Stimulated activated naive CD8-positive, alpha-beta T cell treated with anti-CD3 and anti-CD28 coated beads, Interleukin-15, Interleukin-2, amounts not matched to agents 100 ng/mL and 50 ng/mL, for 24 hours (primary cell): ENCODE measurements at regions not wholly inside any gene's neighbourhood (a gene's known extent, or its start where the extent isn't known, plus 50 kb on each side); places are given as distances from the start of the nearest gene placed in this dataset.
"Not testable (repeated sequence)": the region's sequence is repeated elsewhere in the genome, so short reads cannot be mapped to it uniquely, and the experiment has no call there.

Experiments
- H3K27ac Mint-ChIP-seq: one replicate; pipeline ENCODE4 v1.8.0; 2021; ENCODE audit warnings: mild to moderate bottlenecking, mixed read lengths
- H3K27me3 Mint-ChIP-seq: one replicate; pipeline ENCODE4 v1.8.0; 2021; ENCODE audit warnings: mixed read lengths
- H3K36me3 Mint-ChIP-seq: one replicate; pipeline ENCODE4 v1.8.0; 2021; ENCODE audit warnings: low read depth, mixed read lengths
- H3K4me1 Mint-ChIP-seq: one replicate; pipeline ENCODE4 v1.8.0; 2021; ENCODE audit warnings: low read depth, mixed read lengths
- H3K4me3 Mint-ChIP-seq: one replicate; pipeline ENCODE4 v1.8.0; 2021; ENCODE audit warnings: mild to moderate bottlenecking, mixed read lengths
- H3K9me3 Mint-ChIP-seq: one replicate; pipeline ENCODE4 v1.8.0; 2021; ENCODE audit warnings: mixed read lengths

DNA sequence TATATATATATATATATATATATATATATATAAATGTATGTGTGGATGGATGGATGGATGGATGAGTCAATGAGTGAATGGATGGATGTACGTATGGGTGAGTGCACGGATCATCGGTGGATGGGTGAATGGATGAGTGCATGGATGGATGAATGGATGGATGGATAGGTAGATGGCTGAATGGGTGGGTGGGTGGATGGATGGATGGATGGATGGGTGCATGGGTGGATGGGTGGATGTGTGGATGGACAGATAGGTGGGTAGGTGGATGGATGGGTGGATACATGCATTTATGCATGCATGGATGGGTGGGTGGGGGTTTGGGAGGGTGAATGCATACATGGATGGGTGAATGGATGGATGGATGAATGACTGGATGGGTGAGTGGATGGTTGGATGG, 138.8 kb upstream of the ZNF469 start:
- H3K27me3 Mint-ChIP-seq, H3K4me1 Mint-ChIP-seq, H3K9me3 Mint-ChIP-seq, H3K36me3 Mint-ChIP-seq, H3K27ac Mint-ChIP-seq, H3K4me3 Mint-ChIP-seq: not testable (repeated sequence)

DNA sequence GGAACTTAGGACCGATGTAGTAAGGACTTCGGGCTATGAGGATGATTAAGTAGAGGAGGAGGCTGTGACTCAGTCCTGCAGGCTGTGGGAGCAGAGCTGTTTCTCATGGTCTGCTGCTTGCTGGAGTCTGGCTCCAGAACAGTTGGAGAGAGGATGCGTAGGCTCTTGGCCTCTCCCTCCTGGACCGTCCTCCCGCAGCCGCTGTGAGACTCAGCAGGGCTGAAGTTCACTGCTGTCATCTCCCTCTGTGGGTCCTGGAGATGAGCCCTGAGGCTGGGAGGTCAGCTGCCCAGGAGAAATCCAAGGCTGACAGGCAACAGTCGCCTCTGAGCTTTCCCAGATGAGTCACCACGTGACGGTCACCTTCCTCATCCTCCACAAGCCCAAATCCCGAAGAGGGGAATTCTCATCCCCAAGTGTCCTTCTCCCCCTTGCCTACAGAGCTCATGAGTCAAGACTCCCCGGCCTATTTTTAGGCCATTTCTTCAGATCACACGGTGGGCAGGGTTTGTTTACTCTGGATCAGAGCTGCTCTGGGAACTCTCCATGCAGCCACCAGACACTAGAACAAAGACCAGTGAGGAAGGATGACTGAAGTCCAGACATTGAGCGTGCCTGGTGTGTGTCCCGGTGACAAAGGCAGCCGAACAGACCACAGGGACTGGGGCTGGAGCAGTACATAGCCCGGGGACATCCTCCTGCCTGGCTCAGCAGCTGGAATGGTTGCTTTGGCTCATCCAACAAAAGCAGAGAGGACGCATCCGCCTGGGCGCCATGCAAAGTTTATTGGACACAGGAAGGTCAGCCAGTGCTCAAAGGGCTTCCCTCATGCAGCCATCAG, 137.3 kb upstream of the ZNF469 start:
- H3K27me3 Mint-ChIP-seq, H3K4me3 Mint-ChIP-seq, H3K36me3 Mint-ChIP-seq, H3K27ac Mint-ChIP-seq, H3K4me1 Mint-ChIP-seq, H3K9me3 Mint-ChIP-seq: not testable (repeated sequence)

DNA sequence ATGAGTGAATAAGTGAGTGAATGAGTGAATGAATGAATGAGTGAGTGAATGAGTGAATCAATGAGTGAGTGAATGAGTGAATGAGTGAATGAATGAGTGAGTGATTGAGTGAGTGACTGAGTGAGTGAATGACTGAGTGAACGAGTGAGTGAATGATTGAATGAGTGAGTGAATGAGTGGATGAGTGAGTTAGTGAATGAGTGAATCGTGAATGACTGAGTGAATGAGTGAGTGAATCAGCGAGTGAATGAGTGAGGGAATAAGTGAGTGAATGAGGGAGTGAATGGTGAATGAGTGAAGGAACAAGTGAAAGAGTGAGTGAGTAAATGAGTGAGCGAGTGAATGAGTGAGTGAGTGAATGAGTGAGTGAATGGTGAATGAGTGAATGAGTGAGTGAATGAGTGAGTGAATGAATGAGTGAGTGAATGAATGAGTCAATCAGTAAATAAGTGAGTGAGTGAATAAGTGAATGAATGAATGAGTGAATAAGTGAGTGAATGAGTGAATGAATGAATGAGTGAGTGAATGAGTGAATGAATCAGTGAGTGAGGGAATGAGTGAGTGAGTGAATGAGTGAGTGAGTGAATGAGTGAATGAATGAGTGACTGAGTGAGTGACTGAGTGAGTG, 135.7 kb upstream of the ZNF469 start:
- not testable (repeated sequence) for H3K4me3 Mint-ChIP-seq, H3K9me3 Mint-ChIP-seq, H3K27me3 Mint-ChIP-seq, H3K36me3 Mint-ChIP-seq, H3K27ac Mint-ChIP-seq, H3K4me1 Mint-ChIP-seq

GRCh38 chr16:88247583-88247966, 135.2 kb upstream of the ZNF469 start:
- H3K36me3 Mint-ChIP-seq, H3K27me3 Mint-ChIP-seq, H3K4me3 Mint-ChIP-seq, H3K9me3 Mint-ChIP-seq, H3K27ac Mint-ChIP-seq, H3K4me1 Mint-ChIP-seq: not testable (repeated sequence)

DNA sequence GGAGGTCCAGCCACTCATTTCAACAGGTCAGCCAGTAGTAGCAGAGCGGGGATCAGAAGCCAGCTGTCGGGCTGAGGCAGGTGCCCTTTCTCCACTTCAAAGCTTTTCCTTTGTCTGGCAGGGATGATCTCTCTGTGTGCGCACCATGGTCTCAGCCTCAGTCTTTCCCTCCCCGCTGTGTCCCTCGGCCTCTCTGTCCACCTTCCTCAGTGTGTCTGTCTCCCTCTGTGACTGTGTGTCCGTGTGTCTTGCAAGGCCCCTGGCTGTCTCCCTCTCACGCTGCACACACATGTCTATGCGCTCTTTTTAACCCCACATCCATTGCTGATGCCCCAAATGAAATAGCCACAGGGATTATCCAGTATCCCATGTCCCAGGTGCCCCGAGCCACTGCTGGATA, 134.0 kb upstream of the ZNF469 start:
- not testable (repeated sequence) for H3K9me3 Mint-ChIP-seq, H3K36me3 Mint-ChIP-seq, H3K27me3 Mint-ChIP-seq, H3K4me1 Mint-ChIP-seq, H3K4me3 Mint-ChIP-seq, H3K27ac Mint-ChIP-seq

GRCh38 chr16:88250381-88250780, 132.4 kb upstream of the ZNF469 start:
- H3K27ac Mint-ChIP-seq, H3K9me3 Mint-ChIP-seq, H3K4me1 Mint-ChIP-seq, H3K4me3 Mint-ChIP-seq, H3K27me3 Mint-ChIP-seq, H3K36me3 Mint-ChIP-seq: not testable (repeated sequence)

GRCh38 chr16:88252057-88252794, 130.5 kb upstream of the ZNF469 start:
- not testable (repeated sequence) for H3K4me3 Mint-ChIP-seq, H3K36me3 Mint-ChIP-seq, H3K9me3 Mint-ChIP-seq, H3K27ac Mint-ChIP-seq, H3K4me1 Mint-ChIP-seq
- H3K27me3 Mint-ChIP-seq: peaks cover 14% of the 10 kb centered on the region

- H3K9me3 Mint-ChIP-seq, H3K36me3 Mint-ChIP-seq, H3K4me3 Mint-ChIP-seq, H3K27ac Mint-ChIP-seq, H3K4me1 Mint-ChIP-seq: not testable (repeated sequence)
- H3K27me3 Mint-ChIP-seq: peaks cover 34% of the 10 kb centered on the region
These were observed 124.6 kb upstream of the ZNF469 start for GRCh38 chr16:88258141-88258540.

GRCh38 chr16:88258764-88259525, 123.8 kb upstream of the ZNF469 start:
- H3K27ac Mint-ChIP-seq, H3K4me1 Mint-ChIP-seq, H3K4me3 Mint-ChIP-seq, H3K36me3 Mint-ChIP-seq, H3K9me3 Mint-ChIP-seq: not testable (repeated sequence)
- peaks cover 34% of the 10 kb centered on the region for H3K27me3 Mint-ChIP-seq

DNA sequence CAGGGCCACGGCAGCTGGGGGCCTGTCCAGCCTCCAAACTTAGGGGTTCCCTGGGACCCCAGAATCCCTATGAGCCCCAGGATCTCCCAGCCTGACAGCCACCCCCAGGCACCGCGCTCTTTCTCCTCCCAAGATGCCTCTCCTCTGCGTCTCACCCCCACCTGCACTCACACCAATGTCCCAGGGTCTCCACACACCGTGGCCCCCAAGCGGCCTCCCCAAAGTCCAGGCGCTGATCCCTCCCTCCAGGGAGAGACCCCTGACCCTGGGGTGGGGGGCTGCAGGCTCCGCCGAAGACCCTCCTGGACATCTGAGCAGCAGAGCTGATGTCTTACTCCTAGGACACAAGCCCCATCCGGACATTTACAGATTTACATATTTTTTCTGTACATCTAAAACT, 123.2 kb upstream of the ZNF469 start:
- H3K27me3 Mint-ChIP-seq: peaks cover 34% of the 10 kb centered on the region
- H3K27ac Mint-ChIP-seq, H3K4me1 Mint-ChIP-seq, H3K9me3 Mint-ChIP-seq, H3K36me3 Mint-ChIP-seq, H3K4me3 Mint-ChIP-seq: not testable (repeated sequence)

- not testable (repeated sequence) for H3K9me3 Mint-ChIP-seq, H3K27ac Mint-ChIP-seq, H3K36me3 Mint-ChIP-seq, H3K4me3 Mint-ChIP-seq, H3K4me1 Mint-ChIP-seq
- H3K27me3 Mint-ChIP-seq: peaks cover 29% of the 10 kb centered on the region
These were observed 122.6 kb upstream of the ZNF469 start for GRCh38 chr16:88260146-88260545.

DNA sequence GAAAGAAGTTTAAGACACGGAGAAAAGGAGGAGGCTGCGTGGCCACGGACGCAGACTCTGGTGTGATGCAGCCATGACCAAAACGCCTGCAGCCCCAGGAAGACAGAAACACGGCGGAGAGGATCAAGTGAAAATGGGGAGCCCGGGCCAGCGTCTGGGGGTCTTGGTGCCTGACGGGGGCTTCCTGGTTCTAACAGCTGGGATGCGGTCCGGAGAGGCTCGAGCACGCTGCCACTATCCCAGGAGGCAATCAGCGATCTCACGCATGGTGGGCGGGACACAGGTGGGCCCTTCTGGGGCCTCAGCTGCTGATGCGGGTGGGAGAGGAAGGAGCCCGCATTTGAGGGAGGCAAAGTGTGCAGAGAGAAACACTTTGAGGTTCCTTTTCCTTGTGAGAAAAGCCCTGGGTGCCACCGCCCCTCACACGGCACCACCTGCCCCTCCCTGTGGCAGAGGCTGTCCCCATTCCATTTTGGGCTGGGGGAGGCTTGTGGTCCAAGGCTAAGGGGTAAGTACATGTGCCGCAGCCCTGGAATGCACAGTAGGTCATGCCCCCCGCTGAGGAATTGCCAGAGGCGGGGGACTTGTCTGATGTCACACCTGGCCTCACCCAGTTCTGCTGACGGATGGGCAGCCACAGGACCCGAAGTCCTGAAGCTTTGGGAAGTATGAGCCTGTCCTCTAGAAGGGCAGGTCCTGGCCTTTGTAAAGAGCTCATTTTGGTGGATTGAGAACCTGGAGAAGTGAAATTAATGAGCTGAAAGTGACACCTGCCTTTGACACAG, 121.7 kb upstream of the ZNF469 start:
- H3K4me1 Mint-ChIP-seq, H3K4me3 Mint-ChIP-seq, H3K9me3 Mint-ChIP-seq, H3K36me3 Mint-ChIP-seq, H3K27ac Mint-ChIP-seq: not testable (repeated sequence)
- peaks cover 27% of the 10 kb centered on the region for H3K27me3 Mint-ChIP-seq

DNA sequence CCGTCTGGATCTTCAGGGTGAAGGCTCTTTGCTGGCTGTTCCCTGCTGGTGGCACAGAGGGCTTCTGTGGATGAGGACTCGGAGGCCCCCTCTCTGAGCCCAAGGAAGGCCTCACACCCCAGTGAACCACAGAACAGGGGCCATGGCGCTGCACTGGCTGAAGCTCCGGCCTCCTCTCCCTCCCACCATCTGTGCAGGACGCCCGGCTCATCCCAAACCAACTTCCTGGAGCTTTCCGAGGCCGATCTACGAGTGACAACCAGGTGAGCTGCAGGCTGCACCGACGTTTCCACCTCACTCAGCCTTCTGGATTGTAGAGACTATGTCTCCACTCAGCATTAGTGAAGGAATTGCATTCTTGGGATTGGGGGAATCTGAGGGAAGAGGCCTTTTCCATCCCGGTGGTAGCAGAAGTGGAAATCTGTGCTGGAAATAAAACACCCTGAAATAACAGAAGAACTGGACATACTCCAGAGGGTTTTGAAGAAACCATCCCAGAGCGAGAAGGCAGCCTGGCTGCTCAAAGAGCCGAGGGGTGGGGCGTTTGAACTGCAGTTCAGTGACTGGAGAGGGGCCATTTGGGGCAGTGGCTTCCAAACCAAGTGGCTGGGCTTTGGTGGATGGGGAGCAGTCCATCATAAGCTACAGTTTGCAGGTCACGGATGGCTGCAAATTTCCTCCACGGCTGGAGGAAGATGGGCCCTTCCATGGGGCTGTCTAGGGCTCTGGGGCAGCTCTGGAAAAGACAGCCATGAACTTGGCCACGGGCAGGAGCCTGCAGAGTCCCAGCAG, 120.7 kb upstream of the ZNF469 start:
- not testable (repeated sequence) for H3K9me3 Mint-ChIP-seq

More for the DNA sequence above, 120.7 kb upstream of the ZNF469 start:
- H3K4me1 Mint-ChIP-seq, H3K4me3 Mint-ChIP-seq, H3K27ac Mint-ChIP-seq, H3K36me3 Mint-ChIP-seq: not testable (repeated sequence)
- peaks cover 25% of the 10 kb centered on the region for H3K27me3 Mint-ChIP-seq
